Right lobe of liver (tissue), 6 donors: ENCODE measurements at regions not wholly inside any gene's neighbourhood (a gene's known extent, or its start where the extent isn't known, plus 50 kb on each side); places are given as distances from the start of the nearest gene placed in this dataset.

Experiments
- ATAC-seq, 4 donors: fragments of 200-7000 bp; cut with Tn5 transposase; one replicate each; pipeline ENCODE4 v1.9.1; 2020; ENCODE audit warnings: mild to moderate bottlenecking in 4 of 4, moderate library complexity in 4 of 4
- DNase-seq, 3 donors: peaks; one replicate each; pipeline ENCODE4 v3.0.0-alpha.2; 2020
- H3K27ac ChIP-seq, 3 donors: fragments of 200-600 bp; one replicate each; pipeline ENCODE4 v1.8.0; 2022
- H3K27me3 ChIP-seq, 2 donors: fragments of 200-600 bp; one replicate each; pipeline ENCODE4 v1.8.0; 2022
- H3K36me3 ChIP-seq, 4 donors: fragments of 200-600 bp; sonication (generic) in 1 of 4; one replicate each; pipeline versions ENCODE4 v1.5.1 to v1.8.0; 2017 to 2022; ENCODE audit warnings: control low read depth in 1 of 4
- H3K4me1 ChIP-seq, 4 donors: fragments of 200-600 bp; sonication (generic) in 1 of 4; one replicate each; pipeline versions ENCODE4 v1.5.1 to v1.8.0; 2017 to 2022; ENCODE audit warnings: control low read depth in 1 of 4
- H3K4me3 ChIP-seq, 3 donors: fragments of 200-600 bp; one replicate each; pipeline ENCODE4 v1.8.0; 2022
- H3K9me3 ChIP-seq, 4 donors: fragments of 200-600 bp; sonication (generic) in 1 of 4; one replicate each; pipeline versions ENCODE4 v1.5.1 to v1.8.0; 2017 to 2022; ENCODE audit warnings: control low read depth in 1 of 4
- POLR2A ChIP-seq: fragments of 450-650 bp; IDR thresholded peaks from one replicate; pipeline ENCODE4 v1.6.1; 2017; ENCODE audit warnings: antibody characterized with exemption, mild to moderate bottlenecking
- WGBS: methylation state at CpG from one replicate; pipeline ENCODE4 v1.1.6; 2018; ENCODE audit warnings: low coverage, low lambda C conversion rate; ENCODE audit not compliant: insufficient coverage; ENCODE audit errors: missing lambda C conversion rate; 5-methylcytosine and 5-hydroxymethylcytosine counted together
- intact Hi-C, 2 donors: fragments of 100-400 bp; cut with DNase I; formaldehyde crosslinking; loops; one replicate each; pipeline versions ENCODE4 v1.11.2 to v1.14.1; 2022
- small RNA-seq, 2 experiments: library from RNA; depleted of rRNA; stranded (forward); fragments of <200 nt; gene quantifications; one replicate each; pipeline ENCODE3, GENCODE V24; 2016
- TF ChIP-seq, protein P1 (sequence below), 4 donors: fragments of 200-600 bp in 3 of 4; fragments of 450-650 bp in 1 of 4; IDR thresholded peaks; one replicate each; pipeline versions ENCODE4 v1.5.1 to v1.8.0; 2016 to 2022; ENCODE audit warnings: antibody characterized with exemption in 4 of 4, mild to moderate bottlenecking in 2 of 4
- donor health status: DM: no; HTN: yes; CAD: no.
- donor health status: DM: no; HTN: no; CAD: no.
- donor health status: DM: no; HTN: no; CAD: no.
- donor health status: DM: no; HTN: yes; CAD: no.
- donor health status: DM: no; HTN: yes; CAD: no.

DNA sequence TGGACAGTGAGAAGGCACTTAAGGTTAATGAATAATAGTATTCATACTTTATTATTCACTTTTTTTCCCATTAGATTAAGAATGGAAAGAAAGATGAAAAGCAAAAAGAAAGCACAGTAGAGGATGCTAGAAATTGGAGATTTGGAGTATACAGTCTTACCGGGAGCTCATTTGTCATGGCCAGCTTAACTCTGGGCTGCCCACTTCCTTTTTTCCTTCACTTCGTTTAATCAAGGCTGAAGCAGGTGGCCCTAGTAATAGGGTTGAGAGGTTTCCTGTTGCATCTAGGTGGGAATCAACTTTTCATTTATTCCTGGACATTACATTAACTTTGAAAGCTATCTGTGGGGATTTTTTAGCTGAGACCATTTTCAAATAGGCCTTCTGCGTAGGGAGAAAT is 57.0 kb upstream of the MEGF10 start:
- no peaks in the 10 kb centered on the region for H3K27me3 ChIP-seq
- H3K27ac ChIP-seq = no peak overlapping the region
- H3K36me3 ChIP-seq = no peaks in the 10 kb centered on the region
- no peaks in the 10 kb centered on the region for H3K4me1 ChIP-seq
- TF ChIP-seq, protein P1, sequence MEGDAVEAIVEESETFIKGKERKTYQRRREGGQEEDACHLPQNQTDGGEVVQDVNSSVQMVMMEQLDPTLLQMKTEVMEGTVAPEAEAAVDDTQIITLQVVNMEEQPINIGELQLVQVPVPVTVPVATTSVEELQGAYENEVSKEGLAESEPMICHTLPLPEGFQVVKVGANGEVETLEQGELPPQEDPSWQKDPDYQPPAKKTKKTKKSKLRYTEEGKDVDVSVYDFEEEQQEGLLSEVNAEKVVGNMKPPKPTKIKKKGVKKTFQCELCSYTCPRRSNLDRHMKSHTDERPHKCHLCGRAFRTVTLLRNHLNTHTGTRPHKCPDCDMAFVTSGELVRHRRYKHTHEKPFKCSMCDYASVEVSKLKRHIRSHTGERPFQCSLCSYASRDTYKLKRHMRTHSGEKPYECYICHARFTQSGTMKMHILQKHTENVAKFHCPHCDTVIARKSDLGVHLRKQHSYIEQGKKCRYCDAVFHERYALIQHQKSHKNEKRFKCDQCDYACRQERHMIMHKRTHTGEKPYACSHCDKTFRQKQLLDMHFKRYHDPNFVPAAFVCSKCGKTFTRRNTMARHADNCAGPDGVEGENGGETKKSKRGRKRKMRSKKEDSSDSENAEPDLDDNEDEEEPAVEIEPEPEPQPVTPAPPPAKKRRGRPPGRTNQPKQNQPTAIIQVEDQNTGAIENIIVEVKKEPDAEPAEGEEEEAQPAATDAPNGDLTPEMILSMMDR (IDR thresholded peaks at IDR 0.05) = no peak
- intact Hi-C loops = no loop called here
- no peak overlapping the region for H3K4me3 ChIP-seq
- ATAC-seq = no peak
- H3K9me3 ChIP-seq = no peaks in the 10 kb centered on the region
- no peak for DNase-seq
- WGBS = 69% methylated on average over 3 of the region's 3 CpGs

DNA sequence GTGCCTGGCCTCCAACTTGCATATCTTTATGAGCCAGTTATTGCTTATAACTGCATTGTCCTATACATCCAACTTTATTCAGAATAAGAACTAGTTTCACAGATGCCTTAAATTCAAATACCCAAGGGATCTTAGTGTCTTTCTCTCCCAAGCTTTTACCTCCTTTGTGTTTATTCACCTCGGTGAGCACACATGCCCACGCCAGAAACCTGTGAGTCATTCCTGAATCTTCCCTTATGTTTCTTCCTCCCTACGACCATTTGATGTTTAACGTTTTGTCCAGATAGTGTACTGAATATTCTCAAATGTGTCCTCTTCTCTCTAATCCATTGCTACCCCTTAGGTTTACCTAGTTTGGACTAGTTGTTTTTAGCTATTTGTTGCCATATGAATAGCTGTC is 55.5 kb upstream of the MEGF10 start:
- no peak for ATAC-seq
- Histone ChIP-seq H3K27ac (no peak overlapping the region), H3K9me3 (no peaks in the 10 kb centered on the region), H3K4me3 (no peak overlapping the region), H3K36me3 (no peaks in the 10 kb centered on the region), H3K4me1 (no peaks in the 10 kb centered on the region), H3K27me3 (no peaks in the 10 kb centered on the region)
- 70% methylated on average over 4 of the region's 4 CpGs for WGBS
- intact Hi-C loops = no loop called here
- TF ChIP-seq POLR2A = no peak
- TF ChIP-seq, protein P1 (IDR thresholded peaks at IDR 0.05) = no peak
- DNase-seq = no peak

DNA sequence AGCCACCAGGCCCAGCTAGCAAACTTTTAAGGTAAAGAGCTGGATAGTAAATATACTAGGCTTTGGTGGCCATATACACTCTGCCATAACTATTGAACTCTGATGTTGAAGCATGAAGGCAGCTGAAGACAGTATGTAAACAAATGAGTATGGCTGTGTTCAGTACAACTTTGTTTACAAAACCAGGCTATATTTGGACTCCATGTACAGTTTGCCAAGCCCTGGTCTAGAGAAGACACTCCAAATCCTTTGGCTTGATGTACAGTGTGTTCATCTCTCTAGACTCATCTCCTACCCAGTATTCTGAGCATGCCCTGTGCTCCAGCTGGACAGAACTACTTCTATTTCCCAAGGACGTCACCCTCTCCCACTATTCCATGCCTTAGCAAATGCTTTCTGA is 54.3 kb upstream of the MEGF10 start:
- DNase-seq (no peak), ATAC-seq (peak in 1 of 4 donors; percentile 42)
- Histone ChIP-seq H3K4me3 (no peak overlapping the region), H3K27me3 (no peaks in the 10 kb centered on the region), H3K27ac (no peak overlapping the region), H3K36me3 (no peaks in the 10 kb centered on the region), H3K9me3 (no peaks in the 10 kb centered on the region), H3K4me1 (no peaks in the 10 kb centered on the region)
- intact Hi-C loops = no loop called here
- TF ChIP-seq, protein P1 (IDR thresholded peaks at IDR 0.05) = no peak
- no peak for TF ChIP-seq POLR2A
- WGBS = 50% methylated on average over 1 of the region's 1 CpG

Small RNA genes lying in the stretch of these regions (small RNA-seq; reads per million reads assigned to genes)
- 0 reads per million in 2 experiments for gene AC011416.2
- gene MRPS5P3 = 0 reads per million in 2 experiments
